GM04503 (cell line): ENCODE measurements at regions not wholly inside any gene's neighbourhood (a gene's known extent, or its start where the extent isn't known, plus 50 kb on each side); places are given as distances from the start of the nearest gene placed in this dataset.
"Not testable (repeated sequence)": the region's sequence is repeated elsewhere in the genome, so short reads cannot be mapped to it uniquely, and the experiment has no call there.

Experiments used
- DNase-seq: peaks from one replicate; pipeline ENCODE4 v3.0.0-alpha.2; 2012; ENCODE audit warnings: low read depth

DNA sequence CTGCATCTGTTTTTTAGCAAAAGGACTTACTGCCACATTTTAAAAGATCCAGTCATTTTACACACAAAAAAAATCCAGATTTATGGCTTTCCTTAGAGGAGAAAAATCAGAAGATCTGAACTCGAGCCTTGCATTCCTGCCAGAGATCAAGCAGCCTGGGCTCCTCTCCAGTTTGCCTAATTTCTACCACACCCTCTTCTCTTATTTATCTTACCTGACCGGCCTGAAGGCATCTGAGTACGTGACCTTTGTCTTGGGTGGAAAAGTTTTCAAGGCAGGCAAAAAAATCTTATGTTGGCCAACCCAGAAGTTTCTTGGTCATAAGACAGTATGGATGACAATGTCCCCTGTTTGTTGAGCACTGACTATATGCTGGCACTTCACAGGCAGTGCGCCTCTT lies 60.3 kb downstream of the CHRD start:
- DNase-seq, result no peak

DNA sequence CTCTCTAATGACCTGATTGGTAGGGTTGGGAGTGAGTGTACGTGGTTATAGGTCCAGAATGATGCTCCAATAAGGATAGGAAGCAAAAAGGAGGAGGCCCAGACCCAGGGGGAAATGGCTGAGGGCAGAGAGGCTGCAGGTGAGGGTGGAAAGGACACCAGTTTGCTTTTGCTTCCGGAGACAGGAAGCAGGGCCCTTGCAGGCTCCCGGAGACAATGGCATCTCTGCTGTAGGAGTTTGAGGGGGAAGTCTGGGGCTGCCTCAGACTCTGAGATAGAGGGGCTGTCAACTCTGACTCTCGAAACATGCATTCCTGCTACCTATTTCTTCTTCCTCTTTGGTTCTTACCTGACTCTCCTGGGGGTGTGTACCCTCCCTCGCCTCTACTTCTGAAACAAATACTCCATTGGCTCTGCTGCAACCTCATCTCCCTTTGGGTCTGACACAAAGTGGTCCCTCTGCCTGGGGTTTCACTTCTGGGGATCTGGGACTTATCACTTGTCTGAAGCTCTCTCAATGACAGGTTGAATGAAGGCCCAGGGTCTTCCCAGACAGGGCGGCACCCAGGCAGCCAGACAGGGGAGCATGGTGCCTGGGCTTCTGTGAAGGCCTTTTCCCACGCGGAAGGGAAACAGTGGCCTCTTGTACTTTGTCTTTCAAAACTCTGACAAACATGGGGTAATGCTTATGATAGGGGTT lies 61.5 kb downstream of the CHRD start:
- DNase-seq, result no peak

DNA sequence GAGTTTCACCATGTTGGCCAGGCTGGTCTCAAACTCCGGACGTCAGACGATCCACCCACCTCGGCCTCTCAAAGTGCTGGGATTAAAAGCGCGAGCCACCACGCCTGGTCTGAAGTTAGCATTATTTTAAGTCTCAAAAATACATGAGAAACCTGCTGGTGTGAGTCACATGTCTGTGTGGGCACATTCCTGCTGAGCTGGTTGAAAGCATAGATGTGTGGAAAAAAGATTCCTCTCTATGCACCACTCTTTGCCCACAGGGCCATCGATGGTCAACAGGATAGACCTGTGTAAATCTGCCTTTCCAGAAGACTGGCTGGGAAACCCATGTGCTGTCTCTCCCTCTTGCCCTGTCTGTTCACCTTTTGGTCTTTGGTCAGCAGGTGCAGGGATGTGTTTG lies 63.5 kb downstream of the CHRD start:
- DNase-seq, result no peak

DNA sequence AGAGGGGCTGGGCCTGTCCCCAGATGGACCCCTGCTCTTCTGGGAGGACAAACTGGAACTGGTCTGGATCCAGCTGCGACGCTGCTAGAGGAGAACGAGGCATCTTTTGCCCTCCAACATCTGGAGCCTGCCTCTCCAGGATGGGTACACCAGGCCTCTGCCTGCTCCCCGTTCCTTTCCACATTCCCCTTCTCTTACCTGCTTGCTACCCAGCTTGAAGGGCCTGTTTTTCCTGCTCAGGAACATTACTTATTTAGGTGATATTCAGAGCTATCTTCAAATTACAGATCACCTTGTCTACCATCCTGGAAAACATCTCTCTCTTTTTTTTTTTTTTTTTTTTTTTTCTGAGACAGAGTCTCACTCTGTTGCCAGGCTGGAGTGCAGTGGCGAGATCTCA lies 64.0 kb downstream of the CHRD start:
- no peak for DNase-seq

DNA sequence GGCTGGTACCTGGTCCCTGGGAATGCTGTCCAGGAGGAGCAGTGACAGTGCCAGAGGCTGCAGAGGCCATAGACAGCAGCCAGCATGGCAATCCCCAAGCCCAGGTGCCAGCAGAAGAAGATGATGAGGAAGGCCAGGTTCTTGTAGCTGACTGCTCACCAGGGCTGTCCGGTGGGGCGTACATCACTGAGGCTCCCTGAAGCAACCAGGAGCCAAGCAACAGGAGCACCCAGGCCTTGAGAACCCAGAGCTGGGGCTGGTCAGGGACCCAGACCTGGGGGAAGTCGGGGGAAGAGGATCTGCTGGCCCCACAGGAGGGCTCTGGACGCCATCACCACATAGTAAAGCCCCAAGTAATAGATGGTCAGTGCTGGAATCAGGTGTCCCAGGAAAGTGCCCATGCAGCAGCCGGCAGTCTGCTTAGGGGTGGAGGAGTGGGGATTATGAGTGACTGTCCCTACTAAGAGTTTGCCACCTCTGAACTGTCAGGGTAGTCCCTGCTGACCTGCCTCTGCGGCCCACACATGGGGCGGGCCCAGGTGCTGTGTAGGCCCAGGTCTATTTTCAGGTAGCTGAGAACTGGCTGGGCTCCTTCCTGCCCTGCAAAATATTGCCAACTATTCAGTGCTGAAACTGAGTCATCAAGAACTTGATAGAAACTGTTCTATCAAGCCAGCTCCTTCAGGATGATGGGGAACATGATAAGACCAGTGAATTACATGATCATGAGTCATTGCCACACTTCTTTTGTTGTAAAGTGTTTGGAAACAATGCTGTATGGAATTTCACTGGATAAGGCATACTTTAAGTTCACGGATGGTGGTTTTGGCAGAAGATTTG lies 68.7 kb downstream of the CHRD start:
- DNase-seq, result peak; percentile 49

DNA sequence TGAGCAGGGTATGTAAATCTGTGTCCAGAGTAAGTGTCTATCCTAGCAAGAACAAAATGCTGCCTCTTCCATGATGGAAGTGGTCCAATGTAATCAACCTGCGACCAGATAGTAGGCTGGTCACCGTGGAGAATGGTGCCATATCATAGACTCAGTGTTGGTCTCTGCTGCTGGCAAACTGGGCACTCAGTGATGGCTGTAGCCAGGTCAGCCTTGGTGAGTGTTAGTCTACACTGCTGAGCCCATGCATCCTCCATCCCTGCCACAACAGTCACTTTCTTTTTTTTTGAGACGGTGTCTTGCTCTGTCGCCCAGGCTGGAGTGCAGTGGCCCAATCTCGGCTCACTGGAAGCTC lies 69.3 kb downstream of the CHRD start:
- DNase-seq, result no peak

DNA sequence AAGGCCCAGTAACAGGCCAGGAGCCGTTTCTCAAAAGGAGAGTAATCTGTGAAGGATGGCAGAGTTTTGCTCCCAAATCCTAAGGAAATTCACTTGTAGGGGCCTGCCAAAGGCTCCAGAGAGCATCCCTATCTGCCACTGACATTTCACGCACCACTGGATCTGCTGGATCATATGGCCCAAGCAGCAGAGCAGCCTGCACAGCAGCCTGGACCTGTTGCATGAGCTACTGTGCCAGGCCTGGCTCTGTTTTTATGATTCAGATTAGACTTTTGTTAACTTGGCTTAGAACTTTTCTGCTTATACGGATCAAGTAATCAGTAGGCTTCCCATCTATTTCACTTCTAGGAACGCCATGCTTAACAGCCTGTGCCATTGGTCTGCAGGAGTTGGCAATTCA lies 70.7 kb downstream of the CHRD start:
- no peak for DNase-seq

DNA sequence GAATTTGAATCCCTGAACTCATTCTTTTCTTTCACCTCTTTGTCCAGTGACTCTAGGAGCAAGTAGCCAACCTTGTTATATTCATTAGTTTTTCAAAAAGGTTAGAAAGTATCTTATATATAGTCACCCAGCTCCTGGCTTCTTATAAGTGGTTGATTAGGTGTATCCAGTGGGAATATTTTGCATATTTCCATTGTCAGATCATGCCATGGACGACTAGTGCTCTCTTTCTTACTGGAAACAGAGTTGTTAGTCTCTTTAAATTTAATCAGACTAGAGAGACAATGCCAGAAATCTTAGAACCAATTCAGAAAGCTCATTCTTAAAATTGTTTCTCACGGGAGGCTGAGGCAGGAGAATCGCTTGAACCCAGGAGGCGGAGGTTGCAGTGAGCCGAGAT lies 73.4 kb downstream of the CHRD start:
- DNase-seq, result no peak

DNA sequence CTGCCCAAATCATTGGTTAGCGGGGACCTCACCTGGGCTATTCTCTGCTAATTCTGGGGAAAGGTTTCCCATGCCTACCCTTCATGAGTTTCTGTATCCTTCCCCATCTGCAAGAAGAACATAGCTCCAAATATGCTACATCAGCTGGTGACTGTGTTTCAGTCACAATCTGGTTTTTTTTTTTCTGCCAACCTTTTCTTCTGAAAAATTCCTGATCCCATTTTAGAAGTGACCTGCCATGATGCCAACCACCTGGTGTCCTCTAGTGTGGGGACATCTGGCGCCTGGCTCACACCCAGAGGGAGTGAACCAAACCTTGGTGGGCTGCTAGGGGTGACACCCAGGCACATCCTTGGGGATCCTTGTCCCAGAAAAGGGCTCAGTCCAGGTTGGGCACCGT lies 76.1 kb downstream of the CHRD start:
- DNase-seq, result no peak

DNA sequence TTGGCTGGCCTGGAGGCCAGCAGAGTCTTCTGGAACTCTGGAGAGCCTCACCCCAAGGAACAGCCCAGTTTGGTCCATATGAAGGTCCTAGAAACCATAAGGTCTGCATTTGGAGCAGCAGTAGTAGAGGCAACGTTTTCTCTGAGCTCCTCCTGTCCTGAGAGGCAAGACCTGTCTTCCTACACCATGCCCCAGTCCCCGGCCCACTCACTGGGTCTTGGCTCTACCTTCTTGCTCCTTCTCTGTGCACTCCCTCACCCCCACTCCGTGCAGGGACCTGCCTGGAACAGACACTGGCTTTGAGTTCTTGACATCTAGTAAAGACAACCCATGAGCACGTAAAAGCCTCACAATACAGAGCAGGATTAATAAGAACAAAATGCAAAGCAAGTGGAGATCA lies 76.6 kb downstream of the CHRD start:
- DNase-seq, result no peak

DNA sequence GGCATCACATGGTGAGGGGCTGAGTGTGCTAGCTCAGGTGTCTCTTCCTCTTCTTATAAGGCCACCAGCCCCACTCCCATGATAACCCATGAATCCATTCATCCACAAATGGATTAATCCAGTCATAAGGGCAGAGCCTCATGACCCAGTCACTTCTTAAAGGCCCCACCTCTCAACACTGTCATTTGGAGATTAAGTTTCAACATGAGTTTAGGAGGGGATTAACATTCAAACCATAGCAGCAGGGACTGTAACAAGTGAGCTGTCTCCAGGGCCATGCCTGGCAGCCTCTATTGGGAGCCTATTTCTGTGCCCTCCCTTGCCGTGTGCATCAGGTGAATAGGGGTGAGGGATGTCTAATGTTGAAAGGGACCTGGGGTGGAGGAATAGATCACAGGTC lies 77.5 kb downstream of the CHRD start:
- no peak for DNase-seq

DNA sequence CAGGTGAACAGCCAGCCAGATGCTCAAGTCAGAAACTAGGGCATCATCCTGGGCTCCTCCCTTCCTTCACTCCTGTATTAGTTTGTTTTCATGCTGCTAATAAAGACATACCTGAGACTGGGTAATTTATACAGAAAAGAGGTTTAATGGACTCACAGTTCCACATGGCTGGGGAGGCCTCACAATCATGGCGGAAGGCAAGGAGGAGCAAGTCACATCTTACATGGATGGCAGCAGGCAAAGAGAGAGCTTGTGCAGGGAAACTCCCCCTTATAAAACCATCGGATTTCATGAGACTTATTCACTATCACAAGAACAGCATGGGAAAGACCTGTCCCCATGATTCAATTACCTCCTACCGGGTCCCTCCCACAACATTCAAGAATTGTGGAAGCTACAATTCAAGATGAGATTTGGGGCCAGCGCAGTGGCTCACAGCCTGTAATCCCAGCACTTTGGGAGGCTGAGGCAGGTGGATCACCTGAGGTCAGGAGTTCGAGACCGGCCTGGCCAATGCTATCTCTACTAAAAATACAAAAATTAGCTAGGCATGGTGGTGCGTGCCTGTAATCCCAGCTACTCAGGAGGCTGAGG lies 78.0 kb downstream of the CHRD start:
- DNase-seq, result not testable (repeated sequence)

DNA sequence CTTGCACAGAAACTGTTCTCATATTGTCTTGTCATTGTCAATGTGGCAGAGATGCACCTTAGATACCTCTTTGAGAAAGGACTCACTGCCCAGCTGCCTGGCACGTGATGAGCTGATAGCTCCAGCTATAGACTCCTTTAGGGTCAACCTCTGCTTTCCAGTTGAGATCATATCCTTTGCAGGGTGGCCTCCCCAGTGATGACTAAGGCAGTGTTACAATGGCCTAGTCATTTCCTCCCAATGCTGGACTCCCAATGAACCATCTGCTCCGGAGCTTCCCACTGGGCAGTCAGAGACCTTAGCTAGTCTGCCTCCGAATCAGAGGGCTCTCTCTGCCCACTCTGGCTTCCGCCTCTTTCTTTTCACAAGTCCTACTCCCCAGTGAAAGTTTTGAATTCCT lies 79.5 kb downstream of the CHRD start:
- DNase-seq, result peak; percentile 58

DNA sequence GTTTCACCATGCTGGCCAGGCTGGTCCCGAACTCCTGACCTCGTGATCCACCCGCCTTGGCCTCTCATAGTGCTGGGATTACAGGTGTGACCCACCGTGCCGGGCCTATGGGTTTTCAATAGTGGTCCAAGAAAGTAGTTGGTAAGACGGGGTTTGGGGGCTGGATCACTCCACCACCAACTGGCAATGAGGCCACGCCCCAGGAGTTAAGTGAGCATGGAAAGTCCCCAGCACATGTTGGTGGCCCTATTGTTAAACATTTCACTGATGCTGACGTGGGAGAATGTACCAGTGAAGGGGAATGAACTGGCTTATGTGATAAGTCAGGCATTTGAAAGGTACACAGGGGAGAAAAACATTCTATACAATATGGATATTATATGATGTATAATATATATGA lies 80.4 kb downstream of the CHRD start:
- DNase-seq, result no peak

DNA sequence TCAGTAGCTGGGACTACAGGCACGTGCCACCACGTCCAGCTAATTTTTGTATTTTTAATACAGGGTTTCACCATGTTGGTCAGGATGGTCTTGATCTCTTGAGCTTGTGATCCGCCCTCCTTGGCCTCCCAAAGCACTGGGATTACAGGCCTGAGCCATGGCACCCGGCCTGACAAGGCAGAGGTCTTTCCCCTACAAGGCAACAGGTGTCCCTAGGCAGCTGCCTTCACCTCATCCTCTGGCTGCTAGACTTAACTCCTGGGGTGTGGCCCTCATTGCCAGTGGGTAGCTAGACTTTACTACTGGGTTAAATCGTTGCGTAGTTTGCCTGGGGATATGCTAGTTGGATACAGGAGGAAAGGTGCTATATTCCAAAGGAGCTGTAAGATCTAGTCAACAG lies 81.4 kb downstream of the CHRD start:
- no peak for DNase-seq

DNA sequence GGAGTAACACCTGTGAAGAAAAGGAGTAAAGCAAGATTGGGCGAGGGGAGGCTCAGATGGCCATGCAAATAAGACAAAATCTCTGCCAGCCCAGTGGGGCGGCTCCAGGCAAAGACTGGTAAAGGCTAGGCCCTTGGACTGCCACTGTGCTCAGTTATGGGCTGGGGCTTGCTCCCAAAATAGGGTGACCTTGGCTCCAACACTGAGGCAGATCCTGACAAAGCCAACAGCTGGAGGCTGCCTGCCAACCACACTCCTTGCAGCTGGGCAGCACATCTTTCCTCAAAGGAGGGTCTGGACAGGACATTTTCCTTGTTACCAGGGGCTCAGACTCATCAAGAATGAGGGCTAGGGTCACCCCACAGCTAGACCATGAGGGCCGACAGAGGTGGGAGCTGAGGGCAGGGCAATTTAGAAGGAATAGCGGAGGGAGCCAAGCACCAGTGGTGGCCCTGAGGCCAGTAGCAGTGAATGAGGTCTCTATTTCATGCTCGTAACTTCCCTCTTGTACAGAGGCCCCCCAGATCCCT lies 86.1 kb downstream of the CHRD start:
- no peak for DNase-seq

DNA sequence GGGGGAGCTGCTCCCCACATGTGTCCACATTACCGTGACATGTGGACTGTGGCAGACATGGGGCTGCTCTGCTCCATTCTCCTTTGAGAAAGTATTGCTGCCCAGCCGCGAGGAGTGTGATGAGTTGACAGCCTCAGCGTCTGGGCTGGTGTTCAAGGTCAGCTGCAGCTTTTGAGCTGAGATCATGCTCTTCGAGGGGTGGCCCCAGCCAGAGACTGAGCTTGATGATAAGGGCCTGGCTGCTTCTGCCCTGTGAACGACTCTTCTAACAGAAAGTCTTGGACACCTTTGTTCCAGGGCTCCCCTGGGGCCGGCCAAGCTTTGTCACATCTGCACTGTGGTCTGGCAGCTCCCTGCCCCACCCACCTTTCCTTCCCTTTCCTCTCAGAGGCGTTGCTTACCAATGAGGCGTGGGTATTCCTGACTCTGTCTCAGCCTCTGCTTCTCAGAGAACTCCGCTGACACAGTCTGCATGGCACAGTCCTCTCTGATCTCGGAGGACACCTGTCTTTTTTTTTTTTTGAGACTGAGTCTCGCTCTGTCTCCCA lies 86.6 kb downstream of the CHRD start:
- DNase-seq, result no peak

DNA sequence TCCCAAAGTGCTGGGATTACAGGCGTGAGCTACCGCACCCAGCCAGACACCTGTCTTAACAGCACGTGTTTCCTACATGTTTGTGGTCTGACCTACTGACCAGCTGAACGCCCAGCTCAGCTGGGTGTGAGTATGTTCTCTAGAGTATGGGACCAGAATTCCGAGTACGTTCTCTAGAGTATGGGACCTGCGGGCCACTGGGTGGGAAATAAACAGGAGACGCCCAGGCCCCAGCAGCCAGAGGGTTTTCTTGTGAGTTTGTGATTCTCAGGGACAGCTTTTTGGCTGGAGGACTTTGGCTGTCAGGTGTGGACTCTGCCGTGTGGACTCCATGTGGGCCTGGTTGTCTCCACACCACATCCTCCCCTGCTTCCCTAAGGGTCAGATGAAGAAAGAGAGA lies 87.3 kb downstream of the CHRD start:
- DNase-seq, result no peak

DNA sequence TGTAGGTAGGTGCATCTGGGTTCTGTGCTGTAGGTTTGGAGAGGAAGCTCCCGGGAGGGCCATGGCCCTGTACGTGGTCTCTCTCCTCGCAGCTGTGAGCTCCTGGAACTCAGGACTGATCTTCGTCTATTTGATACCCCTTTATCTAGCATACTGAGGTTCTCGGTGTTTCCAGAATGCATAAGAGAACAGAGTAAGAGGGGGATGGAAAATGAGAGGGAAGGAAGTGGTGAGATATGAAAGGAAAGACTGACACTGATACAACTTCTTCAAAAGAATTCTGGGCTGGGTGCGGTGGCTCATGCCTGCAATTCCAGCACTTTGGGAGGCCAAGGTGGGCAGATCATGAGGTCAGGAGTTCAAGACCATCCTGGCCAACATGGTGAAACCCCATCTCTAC lies 90.7 kb downstream of the CHRD start:
- no peak for DNase-seq

DNA sequence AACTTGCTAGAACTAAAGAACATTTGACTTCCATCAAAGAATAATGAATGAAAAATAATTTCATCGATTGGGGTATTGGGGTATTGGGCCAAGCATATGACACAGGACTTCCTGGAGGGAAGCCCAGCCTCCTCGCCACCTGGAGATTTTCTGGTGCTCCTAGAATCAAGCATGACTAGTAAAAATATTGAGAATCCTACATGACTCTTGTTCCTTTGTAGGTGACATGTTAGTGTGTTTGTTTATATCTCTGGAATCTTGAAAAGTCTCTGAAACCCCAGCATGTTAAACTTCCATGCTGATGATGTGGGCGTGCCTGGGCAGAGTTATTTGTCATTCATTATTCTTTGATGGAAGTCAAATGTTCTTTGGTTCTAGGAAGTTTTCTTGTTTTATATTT lies 90.1 kb upstream of the EPHB3 start:
- DNase-seq, result no peak

DNA sequence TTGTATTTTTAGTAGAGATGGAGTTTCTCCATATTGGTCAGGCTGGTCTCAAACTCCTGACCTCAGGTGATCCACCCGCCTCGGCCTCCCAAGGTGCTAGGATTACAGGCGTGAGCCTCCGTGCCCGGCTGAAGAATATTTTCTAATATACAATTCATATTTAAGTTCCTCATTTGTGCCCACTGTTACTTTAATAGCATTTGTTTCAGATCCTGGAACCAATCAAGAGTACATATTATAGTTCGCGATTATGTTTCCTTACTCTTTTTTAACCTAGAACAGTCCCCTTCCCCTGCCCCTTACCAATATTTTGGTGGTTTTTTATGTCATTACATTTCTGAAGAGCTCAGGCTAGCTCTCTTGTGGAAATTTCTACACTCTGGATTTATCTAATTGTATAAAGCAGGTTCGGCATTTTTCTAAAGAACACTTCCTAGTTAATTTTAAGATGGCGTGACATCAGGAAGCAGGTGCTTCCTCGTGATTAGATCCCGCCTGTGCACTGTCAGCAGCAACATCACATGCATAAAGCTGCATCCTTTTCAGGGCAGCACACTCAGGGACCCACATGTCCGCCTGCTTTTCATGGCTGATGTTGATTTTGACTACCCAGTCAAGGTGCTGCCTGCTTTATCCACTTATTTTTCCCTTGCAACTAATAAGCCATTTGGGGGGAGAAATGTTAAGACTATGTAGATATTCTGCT lies 88.7 kb upstream of the EPHB3 start:
- no peak for DNase-seq

DNA sequence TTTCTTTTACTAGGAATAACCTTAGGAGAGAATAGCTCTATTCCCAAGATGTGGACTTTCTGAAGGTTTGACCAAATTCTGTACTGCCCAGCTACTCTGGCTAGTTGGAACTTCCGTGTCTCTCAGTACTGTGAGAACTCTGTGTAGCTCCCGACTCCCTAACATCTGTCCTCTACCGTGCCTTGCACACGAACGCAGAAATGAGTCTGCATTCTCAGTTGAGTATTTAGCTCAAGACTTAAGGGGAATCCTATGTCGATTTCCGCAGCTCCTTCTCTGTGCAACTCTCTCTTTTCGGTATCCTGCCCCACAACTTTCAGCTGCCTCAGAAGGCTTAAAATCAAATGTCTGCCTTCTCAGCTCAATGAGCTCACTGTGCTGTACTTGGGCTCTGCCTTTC lies 86.7 kb upstream of the EPHB3 start:
- DNase-seq, result no peak
